ENCODE measurements at regions not wholly inside any gene's neighbourhood (a gene's known extent, or its start where the extent isn't known, plus 50 kb on each side); places are given as distances from the start of the nearest gene placed in this dataset.

- TF ChIP-seq CTCF (IDR thresholded peaks at IDR 0.05): no peak
- no peak for TF ChIP-seq POLR2A (IDR thresholded peaks at IDR 0.05)
- no peak overlapping the region for H3K4me3 ChIP-seq
- H3K9me3 ChIP-seq: no peaks in the 10 kb centered on the region
- intact Hi-C loops (cut with DNase I; ENCODE audit: low total_unique reads): no loop called here
- WGBS, 2 donors: 83 to 89% methylated on average over 4 of the region's 4 CpGs
- no peaks in the 10 kb centered on the region for H3K4me1 ChIP-seq
- no peaks in the 10 kb centered on the region for H3K27me3 ChIP-seq
- no peaks in the 10 kb centered on the region for H3K36me3 ChIP-seq (ENCODE audit: low read depth, missing control alignments)
- no peak for DNase-seq
- H3K27ac ChIP-seq: no peak overlapping the region
Measured at GRCh38 chr9:28770226-28770625, 1196.9 kb upstream of the C9orf72 start.

GRCh38 chr9:28770827-28771226, 1197.5 kb upstream of the C9orf72 start:
- 64 to 83% methylated on average over 2 of the region's 2 CpGs for WGBS, 2 donors
- H3K36me3 ChIP-seq (ENCODE audit: low read depth, missing control alignments): no peaks in the 10 kb centered on the region
- intact Hi-C loops (cut with DNase I; ENCODE audit: low total_unique reads): no loop called here

GRCh38 chr9:28774433-28775235, 1201.4 kb upstream of the C9orf72 start:
- peak; percentile 18 to 56 (median 46) for TF ChIP-seq CTCF (IDR thresholded peaks at IDR 0.05)
- TF ChIP-seq POLR2A (IDR thresholded peaks at IDR 0.05): no peak
- intact Hi-C loops (cut with DNase I; ENCODE audit: low total_unique reads): no loop called here
- no peak for DNase-seq
- Histone ChIP-seq H3K27me3 (no peaks in the 10 kb centered on the region), H3K4me3 (no peak overlapping the region), H3K36me3 (ENCODE audit: low read depth, missing control alignments) (no peaks in the 10 kb centered on the region), H3K4me1 (no peaks in the 10 kb centered on the region), H3K27ac (no peak overlapping the region), H3K9me3 (no peaks in the 10 kb centered on the region)
- 31 to 33% methylated on average over 8 of the region's 8 CpGs for WGBS, 2 donors

More at GRCh38 chr9:28770827-28771226, 1197.5 kb upstream of the C9orf72 start:
- H3K9me3 ChIP-seq: no peaks in the 10 kb centered on the region
- H3K27me3 ChIP-seq: no peaks in the 10 kb centered on the region
- no peaks in the 10 kb centered on the region for H3K4me1 ChIP-seq
- no peak overlapping the region for H3K27ac ChIP-seq
- H3K4me3 ChIP-seq: no peak overlapping the region
- DNase-seq: no peak
- no peak for TF ChIP-seq CTCF (IDR thresholded peaks at IDR 0.05)
- TF ChIP-seq POLR2A (IDR thresholded peaks at IDR 0.05): no peak

- Histone ChIP-seq H3K9me3 (no peaks in the 10 kb centered on the region), H3K4me1 (no peaks in the 10 kb centered on the region)
- intact Hi-C loops (cut with DNase I; ENCODE audit: low total_unique reads): no loop called here
Measured at GRCh38 chr9:28779243-28779642, 1206.0 kb upstream of the C9orf72 start.

More at GRCh38 chr9:28779243-28779642, 1206.0 kb upstream of the C9orf72 start:
- Histone ChIP-seq H3K4me3 (no peak overlapping the region), H3K27ac (no peak overlapping the region), H3K36me3 (ENCODE audit: low read depth, missing control alignments) (no peaks in the 10 kb centered on the region), H3K27me3 (no peaks in the 10 kb centered on the region)
- TF ChIP-seq POLR2A (IDR thresholded peaks at IDR 0.05) (no peak), CTCF (IDR thresholded peaks at IDR 0.05) (no peak)
- DNase-seq: no peak

All from testis (tissue), 2 donors.